GF-D8 (cell line): ENCODE measurements at regions not wholly inside any gene's neighbourhood (a gene's known extent, or its start where the extent isn't known, plus 50 kb on each side); places are given as distances from the start of the nearest gene placed in this dataset.

Experiments
- DNase-seq: peaks from one replicate; lab custom pipeline; 2025; lab: John Stamatoyannopoulos, UW

- no peak for DNase-seq
These were observed 74.3 kb downstream of the ANKRD7 start for GRCh38 chr7:118298771-118299170.

GRCh38 chr7:118300177-118300576 is 75.7 kb downstream of the ANKRD7 start:
- no peak for DNase-seq

- no peak for DNase-seq
These were observed 79.6 kb downstream of the ANKRD7 start for GRCh38 chr7:118304100-118304499.

- no peak for DNase-seq
These were observed 81.2 kb downstream of the ANKRD7 start for GRCh38 chr7:118305671-118306070.

- DNase-seq = no peak
These were observed 82.3 kb downstream of the ANKRD7 start for GRCh38 chr7:118306771-118307170.

- DNase-seq = peak; percentile 95
These were observed 86.8 kb downstream of the ANKRD7 start for GRCh38 chr7:118311121-118311836.

- DNase-seq = no peak
These were observed 87.5 kb downstream of the ANKRD7 start for GRCh38 chr7:118312051-118312450.

GRCh38 chr7:118312966-118313365 is 88.5 kb downstream of the ANKRD7 start:
- DNase-seq = no peak

- DNase-seq = no peak
These were observed 100.4 kb downstream of the ANKRD7 start for GRCh38 chr7:118324790-118325449.

GRCh38 chr7:118325450-118325808 is 100.9 kb downstream of the ANKRD7 start:
- DNase-seq = no peak

GRCh38 chr7:118327174-118327573 is 102.7 kb downstream of the ANKRD7 start:
- no peak for DNase-seq

GRCh38 chr7:118328505-118329211 is 104.2 kb downstream of the ANKRD7 start:
- no peak for DNase-seq

GRCh38 chr7:118330388-118330787 is 105.9 kb downstream of the ANKRD7 start:
- no peak for DNase-seq

GRCh38 chr7:118346748-118347147 is 122.2 kb downstream of the ANKRD7 start:
- no peak for DNase-seq

GRCh38 chr7:118349604-118350003 is 125.1 kb downstream of the ANKRD7 start:
- DNase-seq = no peak

- no peak for DNase-seq
These were observed 125.8 kb downstream of the ANKRD7 start for GRCh38 chr7:118350260-118350659.

- DNase-seq = peak; percentile 16
These were observed 128.5 kb downstream of the ANKRD7 start for GRCh38 chr7:118352867-118353453.

- DNase-seq = no peak
These were observed 141.9 kb downstream of the ANKRD7 start for GRCh38 chr7:118366363-118366762.

GRCh38 chr7:118368958-118369357 is 144.5 kb downstream of the ANKRD7 start:
- DNase-seq = no peak

GRCh38 chr7:118369987-118370386 is 145.5 kb downstream of the ANKRD7 start:
- no peak for DNase-seq

- peak; percentile 22 for DNase-seq
These were observed 148.0 kb downstream of the ANKRD7 start for GRCh38 chr7:118372530-118372929.

GRCh38 chr7:118389629-118390028 is 165.1 kb downstream of the ANKRD7 start:
- DNase-seq = no peak

GRCh38 chr7:118404211-118404610 is 179.7 kb downstream of the ANKRD7 start:
- DNase-seq = no peak
